Breast epithelium (tissue), 3 donors: ENCODE measurements at regions not wholly inside any gene's neighbourhood (a gene's known extent, or its start where the extent isn't known, plus 50 kb on each side); places are given as distances from the start of the nearest gene placed in this dataset.

ENCODE experiments used
- POLR2AphosphoS5 ChIP-seq, 3 donors: sonication (generic); formaldehyde crosslinking; IDR thresholded peaks; one replicate each; pipeline ENCODE4 v1.6.1; 2017; ENCODE audit warnings: antibody characterized with exemption in 3 of 3
- TF ChIP-seq, protein P1 (sequence below), 3 donors: fragments of 450-650 bp; IDR thresholded peaks; one replicate each; pipeline ENCODE4 v1.5.1; 2016 to 2017; ENCODE audit warnings: antibody characterized with exemption in 3 of 3, mild to moderate bottlenecking in 3 of 3, moderate library complexity in 3 of 3

DNA sequence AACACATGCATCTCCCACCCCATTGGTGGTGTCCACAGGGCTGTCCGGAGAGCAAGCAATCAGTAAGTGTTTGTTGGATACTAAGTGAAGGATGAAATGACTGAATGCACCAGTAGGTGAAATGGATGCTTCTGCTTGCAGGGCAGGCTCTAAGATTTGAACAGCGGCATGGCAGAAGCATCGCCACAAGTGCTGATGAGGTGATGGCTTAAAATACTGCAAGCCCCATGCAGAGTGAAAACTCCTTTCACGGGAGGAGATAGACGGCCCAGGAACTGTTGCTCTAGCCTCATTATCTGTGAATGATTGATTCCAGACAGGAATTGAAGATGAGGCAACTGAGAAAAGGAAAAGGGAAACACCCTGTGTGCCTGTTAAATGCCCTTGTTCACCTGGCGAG is 158.9 kb downstream of the LY86 start:
- no peak for TF ChIP-seq POLR2AphosphoS5 (IDR thresholded peaks at IDR 0.05)
- TF ChIP-seq, protein P1, sequence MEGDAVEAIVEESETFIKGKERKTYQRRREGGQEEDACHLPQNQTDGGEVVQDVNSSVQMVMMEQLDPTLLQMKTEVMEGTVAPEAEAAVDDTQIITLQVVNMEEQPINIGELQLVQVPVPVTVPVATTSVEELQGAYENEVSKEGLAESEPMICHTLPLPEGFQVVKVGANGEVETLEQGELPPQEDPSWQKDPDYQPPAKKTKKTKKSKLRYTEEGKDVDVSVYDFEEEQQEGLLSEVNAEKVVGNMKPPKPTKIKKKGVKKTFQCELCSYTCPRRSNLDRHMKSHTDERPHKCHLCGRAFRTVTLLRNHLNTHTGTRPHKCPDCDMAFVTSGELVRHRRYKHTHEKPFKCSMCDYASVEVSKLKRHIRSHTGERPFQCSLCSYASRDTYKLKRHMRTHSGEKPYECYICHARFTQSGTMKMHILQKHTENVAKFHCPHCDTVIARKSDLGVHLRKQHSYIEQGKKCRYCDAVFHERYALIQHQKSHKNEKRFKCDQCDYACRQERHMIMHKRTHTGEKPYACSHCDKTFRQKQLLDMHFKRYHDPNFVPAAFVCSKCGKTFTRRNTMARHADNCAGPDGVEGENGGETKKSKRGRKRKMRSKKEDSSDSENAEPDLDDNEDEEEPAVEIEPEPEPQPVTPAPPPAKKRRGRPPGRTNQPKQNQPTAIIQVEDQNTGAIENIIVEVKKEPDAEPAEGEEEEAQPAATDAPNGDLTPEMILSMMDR (IDR thresholded peaks at IDR 0.05), result no peak
